ENCODE measurements at regions not wholly inside any gene's neighbourhood (a gene's known extent, or its start where the extent isn't known, plus 50 kb on each side); places are given as distances from the start of the nearest gene placed in this dataset.
A peak's percentile ranks its signal among the peaks of the same experiment; 100 is the strongest.
"Not testable (repeated sequence)": the region's sequence is repeated elsewhere in the genome, so short reads cannot be mapped to it uniquely, and the experiment has no call there.

GRCh38 chr5:154653418-154653763 is 101.8 kb upstream of the LARP1 start:
- DNase-seq (ENCODE audit: low spot score), result no peak

- no peak for DNase-seq (ENCODE audit: low spot score)
These were observed 102.3 kb upstream of the LARP1 start for GRCh38 chr5:154652746-154653417.

- not testable (repeated sequence) for DNase-seq (ENCODE audit: low spot score)
These were observed 103.4 kb upstream of the LARP1 start for GRCh38 chr5:154651795-154652194.

GRCh38 chr5:154648706-154649105 is 106.5 kb upstream of the LARP1 start:
- no peak for DNase-seq (ENCODE audit: low spot score)

GRCh38 chr5:154648229-154648628 is 106.9 kb upstream of the LARP1 start:
- no peak for DNase-seq (ENCODE audit: low spot score)

GRCh38 chr5:154647761-154648145 is 107.4 kb upstream of the LARP1 start:
- DNase-seq (ENCODE audit: low spot score), result no peak

GRCh38 chr5:154647114-154647760 is 107.9 kb upstream of the LARP1 start:
- no peak for DNase-seq (ENCODE audit: low spot score)

GRCh38 chr5:154646745-154647113 is 108.4 kb upstream of the LARP1 start:
- DNase-seq (ENCODE audit: low spot score), result no peak

GRCh38 chr5:154644745-154645411 is 110.3 kb upstream of the LARP1 start:
- no peak for DNase-seq (ENCODE audit: low spot score)

GRCh38 chr5:154642499-154643245 is 112.5 kb upstream of the LARP1 start:
- DNase-seq (ENCODE audit: low spot score), result no peak

GRCh38 chr5:154640213-154640831 is 114.9 kb upstream of the LARP1 start:
- peak; percentile 6 for DNase-seq (ENCODE audit: low spot score)

- not testable (repeated sequence) for DNase-seq (ENCODE audit: low spot score)
These were observed 118.4 kb upstream of the LARP1 start for GRCh38 chr5:154636786-154637185.

GRCh38 chr5:154636271-154636670 is 118.9 kb upstream of the LARP1 start:
- DNase-seq (ENCODE audit: low spot score), result not testable (repeated sequence)

GRCh38 chr5:154633744-154634143 is 121.4 kb upstream of the LARP1 start:
- not testable (repeated sequence) for DNase-seq (ENCODE audit: low spot score)

GRCh38 chr5:154631141-154631540 is 124.0 kb upstream of the LARP1 start:
- DNase-seq (ENCODE audit: low spot score), result no peak

GRCh38 chr5:154630410-154630809 is 124.8 kb upstream of the LARP1 start:
- no peak for DNase-seq (ENCODE audit: low spot score)

- no peak for DNase-seq (ENCODE audit: low spot score)
These were observed 126.5 kb upstream of the LARP1 start for GRCh38 chr5:154628685-154629084.

GRCh38 chr5:154627698-154628678 is 127.2 kb upstream of the LARP1 start:
- DNase-seq (ENCODE audit: low spot score), result no peak

- no peak for DNase-seq (ENCODE audit: low spot score)
These were observed 128.2 kb upstream of the LARP1 start for GRCh38 chr5:154626876-154627557.

- DNase-seq (ENCODE audit: low spot score), result no peak
These were observed 130.1 kb upstream of the LARP1 start for GRCh38 chr5:154625031-154625430.
